K562 (cell line): ENCODE measurements at regions not wholly inside any gene's neighbourhood (a gene's known extent, or its start where the extent isn't known, plus 50 kb on each side); places are given as distances from the start of the nearest gene placed in this dataset.

Experiments
- ATAC-seq: fragments of 200-7000 bp; cut with Tn5 transposase; 3 replicates; pipeline ENCODE4 v1.9.1; 2020; ENCODE audit warnings: moderate library complexity
- BruUV-seq: library from RNA; stranded (reverse); fragments of 400-500 nt; replicated peaks from 2 replicates; lab custom pipeline; 2021; lab: Mats Ljungman, UMichigan
- CTCF ChIA-PET: fragments of 300-600 bp; formaldehyde crosslinking; extraction: SDS; loops from one replicate; lab custom pipeline; 2021; ENCODE audit warnings: low intra/inter-chr PET ratio; lab: Yijun Ruan, JAX
- POLR2A ChIA-PET: fragments of 300-600, 350-650 bp; sonication (Branson Sonifier 250); formaldehyde crosslinking; extraction: SDS; loops from one replicate; lab custom pipeline; 2021; ENCODE audit warnings: antibody characterized with exemption, inconsistent platforms; lab: Yijun Ruan, JAX
- DNase-seq, 4 experiments: peaks; one replicate each; pipeline versions ENCODE4 v3.0.0 to v3.0.0-alpha.2; 2011 to 2018; ENCODE audit warnings: low spot score in 3 of 4, mixed read lengths in 3 of 4; ENCODE audit errors: extremely low read depth in 1 of 4
- FAIRE-seq: peaks from 2 replicates; lab custom pipeline; 2011; peaks lifted over from hg19 to GRCh38; lab: Jason Lieb, UNC
- H2AFZ ChIP-seq: 2 replicates; pipeline ENCODE4 v1.6.0; 2011; ENCODE audit warnings: low read depth, low read length, control low read depth, inconsistent platforms
- H3K27ac ChIP-seq: fragments of 200-600 bp; 3 replicates; pipeline ENCODE4 v1.8.0; 2011; ENCODE audit warnings: low read depth, mild to moderate bottlenecking, control low read depth, inconsistent platforms, low read length, moderate library complexity, mixed read lengths; ENCODE audit errors: extremely low read depth
- H3K27me3 ChIP-seq, 2 experiments: fragments of 300-600 bp in 1 of 2; 2 replicates in 1 of 2; 3 replicates in 1 of 2; pipeline versions ENCODE4 v1.6.0 to v1.8.0; 2011; ENCODE audit warnings: inconsistent platforms in 2 of 2, low read length in 2 of 2, mild to moderate bottlenecking in 1 of 2, mixed read lengths in 1 of 2, moderate library complexity in 1 of 2; ENCODE audit not compliant: control insufficient read depth in 2 of 2, insufficient read depth in 2 of 2
- H3K36me3 ChIP-seq: fragments of 300-600 bp; 3 replicates; pipeline ENCODE4 v1.8.0; 2011; ENCODE audit warnings: mild to moderate bottlenecking, low read length, inconsistent platforms; ENCODE audit not compliant: control insufficient read depth, insufficient read depth
- H3K4me1 ChIP-seq, 2 experiments: fragments of 200-600 bp in 1 of 2; replicated peaks in 1 of 2; 2 replicates in 1 of 2; 3 replicates in 1 of 2; pipeline versions ENCODE4 v1.5.1 to v1.8.0; 2011; ENCODE audit warnings: inconsistent platforms in 2 of 2, low read length in 2 of 2, mild to moderate bottlenecking in 1 of 2, mixed read lengths in 1 of 2, moderate library complexity in 1 of 2; ENCODE audit not compliant: control insufficient read depth in 2 of 2, insufficient read depth in 2 of 2
- H3K4me2 ChIP-seq: 2 replicates; pipeline ENCODE4 v1.6.1; 2011; ENCODE audit warnings: low read length, control low read depth, inconsistent platforms, mixed read lengths; ENCODE audit not compliant: insufficient read depth
- H3K4me3 ChIP-seq: fragments of 200-600 bp; sonication (generic), shearing (Covaris generic); 2 replicates; pipeline ENCODE4 v1.5.1; 2016; ENCODE audit warnings: control low read depth, inconsistent platforms
- H3K79me2 ChIP-seq: fragments of 200-600 bp; 3 replicates; pipeline ENCODE4 v1.8.0; 2011; ENCODE audit warnings: low read length, inconsistent platforms; ENCODE audit not compliant: control insufficient read depth, insufficient read depth
- H3K9ac ChIP-seq, 2 experiments: 2 replicates each; pipeline versions ENCODE4 v1.6.0 to v1.6.1; 2011; ENCODE audit warnings: low read depth in 2 of 2, low read length in 2 of 2, control low read depth in 1 of 2, inconsistent platforms in 1 of 2, mild to moderate bottlenecking in 1 of 2, mixed read lengths in 1 of 2; ENCODE audit not compliant: insufficient read depth in 1 of 2
- H3K9me1 ChIP-seq: one replicate; pipeline ENCODE4 v1.6.0; 2011; ENCODE audit warnings: inconsistent platforms, mild to moderate bottlenecking, low read length, moderate library complexity; ENCODE audit not compliant: control insufficient read depth, insufficient read depth
- H3K9me3 ChIP-seq: replicated peaks from 2 replicates; pipeline ENCODE4 v1.5.1; 2011; ENCODE audit warnings: low read depth, low read length, inconsistent platforms; ENCODE audit not compliant: control insufficient read depth, insufficient read depth
- H4K20me1 ChIP-seq: replicated peaks from 2 replicates; pipeline ENCODE4 v1.6.1; 2011; ENCODE audit warnings: low read length, inconsistent platforms, mixed read lengths; ENCODE audit not compliant: control insufficient read depth, insufficient read depth
- CREB3L1 ChIP-seq: fragments of 450-650 bp; IDR thresholded peaks from 2 replicates; pipeline ENCODE4 v1.6.1; 2014; ENCODE audit warnings: low read depth, mild to moderate bottlenecking, moderate library complexity, borderline replicate concordance
- DMBX1 ChIP-seq: fragments of 250-450 bp; sonication (Bioruptor Pico); IDR thresholded peaks from 2 replicates; pipeline ENCODE4 v1.8.0; 2022; ENCODE audit warnings: inconsistent platforms, mild to moderate bottlenecking, moderate library complexity, borderline replicate concordance
- GMEB1 ChIP-seq: fragments of 250-450 bp; sonication (Bioruptor Pico); IDR thresholded peaks from 2 replicates; pipeline ENCODE4 v1.4.0; 2020; ENCODE audit warnings: mild to moderate bottlenecking
- HOXB6 ChIP-seq: fragments of 250-450 bp; sonication (Bioruptor Pico); IDR thresholded peaks from 2 replicates; pipeline ENCODE4 v1.5.1; 2022; ENCODE audit warnings: mild to moderate bottlenecking, borderline replicate concordance
- NFYB ChIP-seq: IDR thresholded peaks from 2 replicates; pipeline ENCODE4 v1.6.1; 2011; ENCODE audit warnings: mild to moderate bottlenecking, moderate library complexity; ENCODE audit not compliant: insufficient read length; ENCODE audit errors: extremely low read depth
- PHF20 ChIP-seq: fragments of 450-650 bp; IDR thresholded peaks from 2 replicates; pipeline ENCODE4 v1.6.1; 2018; ENCODE audit not compliant: partially characterized antibody
- PRDM10 ChIP-seq: fragments of 450-650 bp; IDR thresholded peaks from 2 replicates; pipeline ENCODE4 v1.6.1; 2018; ENCODE audit not compliant: partially characterized antibody
- TAF7 ChIP-seq: fragments of 450-650 bp; IDR thresholded peaks from 2 replicates; pipeline ENCODE4 v1.6.1; 2016; ENCODE audit warnings: missing genetic modification characterization, missing compliant biosample characterization
- ZNF584 ChIP-seq: fragments of 200-800 bp; sonication (Bioruptor generic); IDR thresholded peaks from 2 replicates; pipeline ENCODE4 v1.6.1; 2016; ENCODE audit warnings: low read depth, mild to moderate bottlenecking, missing genetic modification characterization, missing compliant biosample characterization
- WGBS: fragments of 100-300 bp; shearing (Covaris generic); methylation state at CpG from one replicate; pipeline ENCODE4 v1.1.6; 2016; ENCODE audit warnings: low coverage, mixed read lengths; ENCODE audit not compliant: insufficient coverage; ENCODE audit errors: missing lambda C conversion rate; 5-methylcytosine and 5-hydroxymethylcytosine counted together
- in situ Hi-C: fragments of 300-500 bp; cut with MboI; formaldehyde crosslinking; loops from 4 replicates; pipeline ENCODE4 v1.15.0; 2018; ENCODE audit warnings: inconsistent platforms, mixed read lengths
- intact Hi-C: fragments of 100-400 bp; cut with micrococcal nuclease; formaldehyde crosslinking; loops from 2 replicates; pipeline ENCODE4 v1.14.2; 2022

GRCh38 chr3:194781617-194782016 is 95.9 kb downstream of the FAM43A start:
- Histone ChIP-seq H2AFZ (no peak overlapping the region), H3K9me3 (no peaks in the 10 kb centered on the region), H3K4me3 (no peak overlapping the region), H3K27me3 (peaks cover 5 to 38% of the 10 kb centered on the region in 2 experiments), H3K79me2 (no peaks in the 10 kb centered on the region), H3K9me1 (no peaks in the 10 kb centered on the region), H3K4me2 (no peak overlapping the region), H3K27ac (no peak overlapping the region), H3K9ac (no peak overlapping the region), H3K36me3 (no peaks in the 10 kb centered on the region), H3K4me1 (no peaks in the 10 kb centered on the region), H4K20me1 (no peaks in the 10 kb centered on the region)
- ChIA-PET POLR2A (interaction anchor here (0.8 to 0.9 kb wide), 2 partner anchors 13 to 30 kb away, joined by 3 to 5 read pairs; no protein-coding TSS in a partner anchor), CTCF (no interaction called here)
- no peak for ATAC-seq
- WGBS = 0% methylated on average over 2 of the region's 2 CpGs
- in situ Hi-C loops (no loop called here), intact Hi-C loops (no loop called here)
- no peak for TF ChIP-seq PHF20
- TF ChIP-seq DMBX1 (CRISPR knock-in tag) = no peak
- TF ChIP-seq NFYB = no peak
- TF ChIP-seq PRDM10 = no peak
- no peak for TF ChIP-seq CREB3L1
- no peak for TF ChIP-seq HOXB6 (CRISPR knock-in tag)
- no peak for TF ChIP-seq TAF7
- no peak for TF ChIP-seq ZNF584
- TF ChIP-seq GMEB1 = no peak
- BruUV-seq = no TSS peak
- no peak for FAIRE-seq
- no peak for DNase-seq
